B cell (primary cell): ENCODE measurements at regions not wholly inside any gene's neighbourhood (a gene's known extent, or its start where the extent isn't known, plus 50 kb on each side); places are given as distances from the start of the nearest gene placed in this dataset.

Source experiments
- ATAC-seq: fragments of 200-7000 bp; cut with Tn5 transposase; one replicate; pipeline ENCODE4 v1.10.0; 2021; ENCODE audit warnings: low read depth, mild to moderate bottlenecking, moderate number of reproducible peaks, moderate library complexity
- CTCF ChIA-PET: fragments of 350-600 bp; sonication (Branson Sonifier 250); formaldehyde crosslinking; loops from one replicate; lab custom pipeline; 2021; ENCODE audit warnings: antibody characterized with exemption, inconsistent platforms; lab: Charles Lee
- POLR2A ChIA-PET: fragments of 350-600 bp; sonication (Branson Sonifier 250); formaldehyde crosslinking; loops from one replicate; lab custom pipeline; 2021; ENCODE audit warnings: antibody characterized with exemption; lab: Charles Lee
- DNase-seq: peaks from one replicate; pipeline ENCODE4 v3.0.0; 2013
- H2AFZ ChIP-seq: 2 replicates; pipeline ENCODE4 v1.6.1; 2012; ENCODE audit warnings: mild to moderate bottlenecking, low read depth, low read length; ENCODE audit not compliant: insufficient read depth, poor library complexity, severe bottlenecking
- H3K27ac ChIP-seq, 2 donors: 1 replicate in 1 of 2; 2 replicates in 1 of 2; pipeline ENCODE4 v1.5.1; 2012 to 2013; ENCODE audit warnings: low read length in 2 of 2, mild to moderate bottlenecking in 2 of 2, moderate library complexity in 1 of 2
- H3K27me3 ChIP-seq, 4 experiments: fragments of 200-600 bp in 1 of 4; sonication (generic) in 1 of 4; replicated peaks in 1 of 4; 1 replicate in 2 of 4; 2 replicates in 2 of 4; pipeline versions ENCODE4 v1.6.1 to v1.7.0; 2013 to 2016; ENCODE audit warnings: low read length in 3 of 4, mild to moderate bottlenecking in 2 of 4, mixed read lengths in 1 of 4, moderate library complexity in 1 of 4; ENCODE audit not compliant: insufficient read depth in 4 of 4, control insufficient read depth in 3 of 4; ENCODE audit errors: control extremely low read depth in 1 of 4
- H3K36me3 ChIP-seq, 2 experiments: replicated peaks in 1 of 2; 1 replicate in 1 of 2; 2 replicates in 1 of 2; pipeline versions ENCODE4 v1.6.1 to v1.7.1; 2013; ENCODE audit warnings: low read length in 1 of 2; ENCODE audit not compliant: insufficient read depth in 2 of 2, control insufficient read depth in 1 of 2; ENCODE audit errors: control extremely low read depth in 1 of 2, extremely low read depth in 1 of 2
- H3K4me1 ChIP-seq, 2 donors: fragments of 200-600 bp in 1 of 2; sonication (generic) in 1 of 2; 1 replicate in 1 of 2; 2 replicates in 1 of 2; pipeline versions ENCODE4 v1.5.1 to v1.6.1; 2013 to 2017; ENCODE audit warnings: low read length in 2 of 2; ENCODE audit not compliant: control insufficient read depth in 2 of 2, insufficient read depth in 2 of 2
- H3K4me2 ChIP-seq: replicated peaks from 2 replicates; pipeline ENCODE3; 2012; ENCODE audit warnings: mild to moderate bottlenecking, low read depth, low read length; ENCODE audit not compliant: poor library complexity, severe bottlenecking
- H3K4me3 ChIP-seq, 5 experiments: fragments of 200-600 bp in 1 of 5; sonication (generic) in 1 of 5; 1 replicate in 3 of 5; 2 replicates in 2 of 5; pipeline versions ENCODE4 v1.5.1 to v1.7.0; 2011 to 2016; ENCODE audit warnings: low read length in 4 of 5, mild to moderate bottlenecking in 4 of 5, low read depth in 2 of 5, control low read depth in 1 of 5, moderate library complexity in 1 of 5; ENCODE audit not compliant: insufficient read depth in 1 of 5; ENCODE audit errors: control extremely low read depth in 1 of 5, extremely low read depth in 1 of 5
- H3K79me2 ChIP-seq: fragments of 200-600 bp; sonication (generic); one replicate; pipeline ENCODE4 v1.6.0; 2016; ENCODE audit warnings: low read length; ENCODE audit not compliant: control insufficient read depth, insufficient read depth
- H3K9ac ChIP-seq: fragments of 200-600 bp; sonication (generic); 2 replicates; pipeline ENCODE4 v1.6.1; 2017; ENCODE audit warnings: mild to moderate bottlenecking, low read length, moderate library complexity
- H3K9me3 ChIP-seq, 3 donors: one replicate each; pipeline versions ENCODE4 v1.6.1 to v1.7.1; 2013; ENCODE audit warnings: low read length in 2 of 3; ENCODE audit not compliant: control insufficient read depth in 2 of 3, insufficient read depth in 1 of 3; ENCODE audit errors: control extremely low read depth in 1 of 3
- H4K20me1 ChIP-seq: 2 replicates; pipeline ENCODE4 v1.6.0; 2012; ENCODE audit warnings: mild to moderate bottlenecking, low read length; ENCODE audit not compliant: insufficient read depth, control insufficient read depth, poor library complexity, severe bottlenecking
- H3K27ac Mint-ChIP-seq: one replicate; pipeline ENCODE4 v1.8.0; 2021; ENCODE audit warnings: mixed read lengths
- H3K27me3 Mint-ChIP-seq: one replicate; pipeline ENCODE4 v1.8.0; 2021; ENCODE audit warnings: mixed read lengths
- H3K4me1 Mint-ChIP-seq: one replicate; pipeline ENCODE4 v1.8.0; 2021; ENCODE audit warnings: mixed read lengths
- H3K4me3 Mint-ChIP-seq: one replicate; pipeline ENCODE4 v1.8.0; 2021; ENCODE audit warnings: mixed read lengths
- H3K9me3 Mint-ChIP-seq: one replicate; pipeline ENCODE4 v1.8.0; 2022; ENCODE audit warnings: mixed read lengths; ENCODE audit not compliant: insufficient read depth
- EZH2 ChIP-seq: IDR thresholded peaks from 2 replicates; pipeline ENCODE4 v1.6.1; 2012; ENCODE audit warnings: borderline replicate concordance, low read depth, mild to moderate bottlenecking, moderate library complexity, low read length; ENCODE audit not compliant: insufficient read depth, poor library complexity, severe bottlenecking
- WGBS: methylation state at CpG from one replicate; pipeline ENCODE4 v1.1.5; 2013; ENCODE audit warnings: missing lambda C conversion rate; ENCODE audit not compliant: insufficient coverage; 5-methylcytosine and 5-hydroxymethylcytosine counted together
- intact Hi-C: fragments of 100-400 bp; cut with micrococcal nuclease; formaldehyde crosslinking; loops from one replicate; pipeline ENCODE4 v1.10.0; 2022
- TF ChIP-seq, protein P1 (sequence below): fragments of 200-600 bp; IDR thresholded peaks from one replicate; pipeline ENCODE4 v1.8.0; 2022; ENCODE audit warnings: antibody characterized with exemption, mild to moderate bottlenecking

DNA sequence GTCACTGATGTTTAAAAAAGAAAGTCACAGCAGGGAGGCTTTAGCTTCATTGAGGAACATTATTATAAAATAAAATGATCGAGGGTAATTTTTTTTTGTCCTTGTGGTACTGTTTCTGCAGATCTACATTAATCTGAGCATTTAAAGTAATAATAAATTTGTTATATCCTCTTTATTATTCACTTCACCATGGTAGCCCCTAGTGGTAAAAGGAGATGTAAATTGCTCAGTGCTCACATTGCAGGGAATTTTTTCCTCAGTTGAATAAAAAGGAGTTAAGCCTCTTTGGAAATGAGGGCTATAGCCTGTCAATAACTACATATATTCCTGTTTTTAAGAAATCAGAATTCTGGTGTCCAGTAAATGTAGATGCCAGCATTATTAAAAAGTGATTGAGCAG is 99.7 kb upstream of the VPREB1 start:
- Histone ChIP-seq H3K4me2 (no peak overlapping the region), H4K20me1 (no peaks in the 10 kb centered on the region), H3K4me3 (no peak overlapping the region), H3K27ac (no peak overlapping the region), H3K79me2 (no peaks in the 10 kb centered on the region), H3K9me3 (no peaks in the 10 kb centered on the region), H3K27me3 (no peaks in the 10 kb centered on the region), H3K4me1 (no peaks in the 10 kb centered on the region), H3K9ac (no peak overlapping the region), H3K36me3 (no peaks in the 10 kb centered on the region), H2AFZ (no peak overlapping the region)
- CTCF ChIA-PET, result interaction anchor here (1.6 to 3.5 kb wide), 4 partner anchors 9 to 115 kb away, joined by 3 to 15 read pairs (median 6); no protein-coding TSS in a partner anchor
- ATAC-seq (no peak), DNase-seq (no peak)
- Mint-ChIP-seq H3K4me1 (peaks cover 4% of the 10 kb centered on the region), H3K27me3 (no peaks in the 10 kb centered on the region), H3K4me3 (no peak overlapping the region), H3K9me3 (no peaks in the 10 kb centered on the region), H3K27ac (no peak overlapping the region)
- TF ChIP-seq, protein P1, sequence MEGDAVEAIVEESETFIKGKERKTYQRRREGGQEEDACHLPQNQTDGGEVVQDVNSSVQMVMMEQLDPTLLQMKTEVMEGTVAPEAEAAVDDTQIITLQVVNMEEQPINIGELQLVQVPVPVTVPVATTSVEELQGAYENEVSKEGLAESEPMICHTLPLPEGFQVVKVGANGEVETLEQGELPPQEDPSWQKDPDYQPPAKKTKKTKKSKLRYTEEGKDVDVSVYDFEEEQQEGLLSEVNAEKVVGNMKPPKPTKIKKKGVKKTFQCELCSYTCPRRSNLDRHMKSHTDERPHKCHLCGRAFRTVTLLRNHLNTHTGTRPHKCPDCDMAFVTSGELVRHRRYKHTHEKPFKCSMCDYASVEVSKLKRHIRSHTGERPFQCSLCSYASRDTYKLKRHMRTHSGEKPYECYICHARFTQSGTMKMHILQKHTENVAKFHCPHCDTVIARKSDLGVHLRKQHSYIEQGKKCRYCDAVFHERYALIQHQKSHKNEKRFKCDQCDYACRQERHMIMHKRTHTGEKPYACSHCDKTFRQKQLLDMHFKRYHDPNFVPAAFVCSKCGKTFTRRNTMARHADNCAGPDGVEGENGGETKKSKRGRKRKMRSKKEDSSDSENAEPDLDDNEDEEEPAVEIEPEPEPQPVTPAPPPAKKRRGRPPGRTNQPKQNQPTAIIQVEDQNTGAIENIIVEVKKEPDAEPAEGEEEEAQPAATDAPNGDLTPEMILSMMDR, result no peak
- TF ChIP-seq EZH2, result no peak
- POLR2A ChIA-PET, result interaction anchor here (0.7 to 1.1 kb wide), 2 partner anchors 9 to 12 kb away, joined by 4 to 7 read pairs; no protein-coding TSS in a partner anchor
- WGBS, result no CpG with 5 or more reads among the region's 1 CpG
- intact Hi-C loops, result no loop called here

DNA sequence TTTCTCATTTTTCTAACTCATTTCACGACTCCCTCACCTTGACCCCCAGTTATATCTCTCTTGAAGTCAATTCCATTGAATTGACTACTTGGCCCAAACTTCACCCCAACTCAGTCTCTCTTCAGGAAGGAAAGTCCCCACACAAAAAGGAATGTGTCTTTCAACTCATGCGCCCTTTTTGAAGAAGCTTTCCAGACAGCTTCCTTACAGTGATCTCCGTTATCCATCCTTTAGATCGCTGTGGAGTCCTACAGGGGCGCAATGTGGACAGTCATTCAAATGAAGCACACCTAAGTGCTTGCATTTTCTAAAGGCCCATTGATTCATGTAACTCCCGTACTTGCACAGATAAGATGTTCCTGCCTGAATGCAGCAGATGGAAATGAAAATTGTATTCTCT is 101.1 kb upstream of the VPREB1 start:
- CTCF ChIA-PET, result interaction anchor here (0.6 to 3.5 kb wide), 7 partner anchors 8 to 54 kb away, joined by 3 to 15 read pairs (median 3); no protein-coding TSS in a partner anchor
- H3K36me3 ChIP-seq, result no peaks in the 10 kb centered on the region
- 95% methylated on average over 6 of the region's 6 CpGs for WGBS
- DNase-seq (no peak), ATAC-seq (no peak)
- H3K4me3 Mint-ChIP-seq, result no peak overlapping the region
- POLR2A ChIA-PET, result no interaction called here
- peaks cover 4% of the 10 kb centered on the region for H3K4me1 Mint-ChIP-seq
- no peaks in the 10 kb centered on the region for H4K20me1 ChIP-seq
- no peak overlapping the region for H3K4me2 ChIP-seq
- H3K27ac ChIP-seq, result no peak overlapping the region
- H3K4me3 ChIP-seq, result no peak overlapping the region
- H3K79me2 ChIP-seq, result no peaks in the 10 kb centered on the region
- no peaks in the 10 kb centered on the region for H3K9me3 ChIP-seq
- no peak overlapping the region for H3K9ac ChIP-seq
- H3K27me3 ChIP-seq, result no peaks in the 10 kb centered on the region
- H3K27me3 Mint-ChIP-seq, result no peaks in the 10 kb centered on the region
- no peak overlapping the region for H2AFZ ChIP-seq
- intact Hi-C loops, result no loop called here
- H3K27ac Mint-ChIP-seq, result no peak overlapping the region
- no peaks in the 10 kb centered on the region for H3K4me1 ChIP-seq
- no peaks in the 10 kb centered on the region for H3K9me3 Mint-ChIP-seq
- TF ChIP-seq, protein P1, result no peak
- TF ChIP-seq EZH2, result no peak
